H1 (cell line): ENCODE measurements at regions not wholly inside any gene's neighbourhood (a gene's known extent, or its start where the extent isn't known, plus 50 kb on each side); places are given as distances from the start of the nearest gene placed in this dataset.

Experiments used
- CTCF ChIA-PET: fragments of 300-600 bp; sonication (Branson Sonifier 250); formaldehyde crosslinking; loops from one replicate; lab custom pipeline; 2021; ENCODE audit not compliant: partially characterized antibody; lab: Charles Lee
- POLR2A ChIA-PET: fragments of 300-600 bp; sonication (Branson Sonifier 250); formaldehyde crosslinking; loops from one replicate; lab custom pipeline; 2021; ENCODE audit warnings: inconsistent platforms; ENCODE audit not compliant: partially characterized antibody; lab: Charles Lee
- DNase-seq, 2 experiments: peaks; one replicate each; pipeline versions ENCODE4 v3.0.0 to v3.0.0-alpha.2; 2010 to 2022; ENCODE audit warnings: low spot score in 2 of 2, low read depth in 1 of 2, mixed read lengths in 1 of 2
- FAIRE-seq: peaks from 2 replicates; lab custom pipeline; 2011; peaks lifted over from hg19 to GRCh38; lab: Jason Lieb, UNC
- H2AFZ ChIP-seq: 2 replicates; pipeline ENCODE4 v1.8.1; 2012; ENCODE audit warnings: low read length, inconsistent platforms
- H2AK5ac ChIP-seq: 2 replicates; pipeline ENCODE4 v1.6.1; 2013; ENCODE audit warnings: low read depth, low read length
- H2BK120ac ChIP-seq: replicated peaks from 2 replicates; pipeline ENCODE3; 2013; ENCODE audit warnings: low read depth, low read length, inconsistent platforms
- H2BK12ac ChIP-seq: 2 replicates; pipeline ENCODE4 v1.6.1; 2013; ENCODE audit warnings: low read depth, low read length
- H2BK15ac ChIP-seq: 2 replicates; pipeline ENCODE4 v1.6.1; 2013; ENCODE audit warnings: low read length
- H2BK20ac ChIP-seq: 2 replicates; pipeline ENCODE4 v1.6.1; 2013; ENCODE audit warnings: low read length
- H2BK5ac ChIP-seq: 2 replicates; pipeline ENCODE4 v1.6.1; 2013; ENCODE audit warnings: low read depth, low read length
- H3K14ac ChIP-seq: 2 replicates; pipeline ENCODE4 v1.6.1; 2013; ENCODE audit warnings: inconsistent platforms; ENCODE audit not compliant: insufficient read length
- H3K18ac ChIP-seq: 2 replicates; pipeline ENCODE4 v1.6.1; 2013; ENCODE audit warnings: low read length; ENCODE audit errors: extremely low read depth
- H3K23ac ChIP-seq: 2 replicates; pipeline ENCODE4 v1.6.1; 2013; ENCODE audit warnings: inconsistent platforms; ENCODE audit not compliant: insufficient read length
- H3K23me2 ChIP-seq: 2 replicates; pipeline ENCODE4 v1.6.1; 2013; ENCODE audit warnings: low read depth, low read length
- H3K27ac ChIP-seq: 2 replicates; pipeline ENCODE4 v1.6.1; 2011; ENCODE audit warnings: low read depth, low read length, inconsistent platforms
- H3K27me3 ChIP-seq, 4 experiments: replicated peaks in 1 of 4; 1 replicate in 1 of 4; 2 replicates in 3 of 4; pipeline versions ENCODE4 v1.6.1 to v1.8.1; 2011 to 2013; ENCODE audit warnings: low read length in 3 of 4, mild to moderate bottlenecking in 3 of 4, inconsistent platforms in 2 of 4, mixed read lengths in 2 of 4, moderate library complexity in 1 of 4; ENCODE audit not compliant: control insufficient read depth in 3 of 4, insufficient read depth in 3 of 4; ENCODE audit errors: extremely low read depth in 1 of 4
- H3K36me3 ChIP-seq, 4 experiments: 2 replicates each; pipeline versions ENCODE4 v1.6.1 to v1.8.1; 2011 to 2013; ENCODE audit warnings: mild to moderate bottlenecking in 4 of 4, low read length in 3 of 4, moderate library complexity in 2 of 4, control low read depth in 1 of 4, inconsistent platforms in 1 of 4; ENCODE audit not compliant: insufficient read depth in 4 of 4, control insufficient read depth in 2 of 4
- H3K4ac ChIP-seq: replicated peaks from 2 replicates; pipeline ENCODE3; 2013; ENCODE audit warnings: low read length, low read depth, mixed read lengths, inconsistent platforms; ENCODE audit not compliant: insufficient read length
- H3K4me1 ChIP-seq, 4 experiments: replicated peaks in 1 of 4; 1 replicate in 1 of 4; 2 replicates in 3 of 4; pipeline versions ENCODE4 v1.6.1 to v1.8.1; 2011 to 2013; ENCODE audit warnings: low read length in 3 of 4, inconsistent platforms in 2 of 4, mixed read lengths in 1 of 4; ENCODE audit not compliant: insufficient read depth in 4 of 4, control insufficient read depth in 3 of 4
- H3K4me2 ChIP-seq, 2 experiments: 2 replicates each; pipeline versions ENCODE4 v1.6.1 to v1.8.1; 2011 to 2013; ENCODE audit warnings: low read depth in 2 of 2, low read length in 2 of 2, control low read depth in 1 of 2, inconsistent platforms in 1 of 2, mild to moderate bottlenecking in 1 of 2; ENCODE audit not compliant: insufficient read depth in 1 of 2
- H3K4me3 ChIP-seq, 4 experiments: fragments of 200-600, 300-600 bp in 1 of 4; sonication (generic), shearing (Covaris generic), sonication (Bioruptor Twin) in 1 of 4; 2 replicates each; pipeline versions ENCODE4 v1.5.1 to v1.8.1; 2011 to 2016; ENCODE audit warnings: low read length in 4 of 4, low read depth in 3 of 4, control low read depth in 2 of 4, inconsistent platforms in 2 of 4, mild to moderate bottlenecking in 2 of 4, mixed read lengths in 1 of 4, moderate library complexity in 1 of 4; ENCODE audit not compliant: insufficient read depth in 2 of 4; ENCODE audit errors: extremely low read depth in 1 of 4
- H3K56ac ChIP-seq: replicated peaks from 2 replicates; pipeline ENCODE3; 2013; ENCODE audit warnings: low read depth, mild to moderate bottlenecking, mixed read lengths, low read length, inconsistent platforms; ENCODE audit not compliant: insufficient read length
- H3K79me1 ChIP-seq: 2 replicates; pipeline ENCODE4 v1.6.1; 2013; ENCODE audit warnings: low read depth, low read length, control low read depth
- H3K79me2 ChIP-seq, 2 experiments: 2 replicates each; pipeline versions ENCODE4 v1.6.1 to v1.8.1; 2012 to 2013; ENCODE audit warnings: low read length in 2 of 2, mild to moderate bottlenecking in 2 of 2, inconsistent platforms in 1 of 2; ENCODE audit not compliant: insufficient read depth in 2 of 2, control insufficient read depth in 1 of 2
- H3K9ac ChIP-seq, 4 experiments: replicated peaks in 1 of 4; 1 replicate in 1 of 4; 2 replicates in 3 of 4; pipeline versions ENCODE4 v1.6.1 to v1.8.1; 2011 to 2013; ENCODE audit warnings: low read depth in 3 of 4, low read length in 3 of 4, control low read depth in 2 of 4, mild to moderate bottlenecking in 2 of 4, moderate library complexity in 2 of 4, inconsistent platforms in 1 of 4; ENCODE audit errors: extremely low read depth in 1 of 4
- H3K9me3 ChIP-seq, 2 experiments: 2 replicates each; pipeline versions ENCODE4 v1.6.1 to v1.8.1; 2012 to 2013; ENCODE audit warnings: mild to moderate bottlenecking in 2 of 2, moderate library complexity in 2 of 2, control low read depth in 1 of 2, inconsistent platforms in 1 of 2, low read depth in 1 of 2, low read length in 1 of 2, mixed read lengths in 1 of 2; ENCODE audit not compliant: insufficient read depth in 2 of 2
- H4K20me1 ChIP-seq, 2 experiments: replicated peaks in 1 of 2; 2 replicates each; pipeline versions ENCODE3 to v1.8.1; 2011 to 2013; ENCODE audit warnings: inconsistent platforms in 2 of 2, low read length in 2 of 2, mild to moderate bottlenecking in 1 of 2; ENCODE audit not compliant: insufficient read depth in 2 of 2, control insufficient read depth in 1 of 2
- H4K5ac ChIP-seq: 2 replicates; pipeline ENCODE4 v1.6.1; 2013; ENCODE audit warnings: low read length, low read depth, mixed read lengths, inconsistent platforms; ENCODE audit not compliant: insufficient read length
- H4K8ac ChIP-seq: 2 replicates; pipeline ENCODE4 v1.8.0; 2013; ENCODE audit warnings: mild to moderate bottlenecking, moderate library complexity, low read length, inconsistent platforms; ENCODE audit not compliant: insufficient read depth; ENCODE audit errors: extremely low read depth
- H4K91ac ChIP-seq: replicated peaks from 2 replicates; pipeline ENCODE3; 2013; ENCODE audit warnings: low read length, mixed read lengths, inconsistent platforms; ENCODE audit not compliant: insufficient read length
- CBX5 ChIP-seq: fragments of 300-800, 300-1000 bp; sonication (generic); IDR thresholded peaks from 2 replicates; pipeline ENCODE4 v1.7.1; 2016; ENCODE audit warnings: antibody characterized with exemption, low read length, low read depth
- JUND ChIP-seq: IDR thresholded peaks from 2 replicates; pipeline ENCODE4 v1.6.1; 2011; ENCODE audit warnings: mild to moderate bottlenecking, improper control_type of control experiment, low read length
- KDM5A ChIP-seq: fragments of 200-600 bp; IDR thresholded peaks from 2 replicates; pipeline ENCODE4 v1.7.1; 2012; ENCODE audit warnings: mild to moderate bottlenecking, low read length, inconsistent platforms, mixed read lengths
- POLR2AphosphoS5 ChIP-seq: IDR thresholded peaks from 2 replicates; pipeline ENCODE4 v1.6.1; 2011; ENCODE audit warnings: low read depth, low read length
- RAD21 ChIP-seq, 2 experiments: IDR thresholded peaks in 1 of 2; conservative IDR thresholded peaks in 1 of 2; 2 replicates each; pipeline ENCODE4 v1.6.1; 2011; ENCODE audit warnings: low read depth in 2 of 2, low read length in 2 of 2, improper control_type of control experiment in 1 of 2, inconsistent platforms in 1 of 2, mild to moderate bottlenecking in 1 of 2, moderate library complexity in 1 of 2
- RXRA ChIP-seq: IDR thresholded peaks from 2 replicates; pipeline ENCODE4 v1.6.1; 2011; ENCODE audit warnings: low read depth, mild to moderate bottlenecking, low read length, moderate library complexity; ENCODE audit not compliant: insufficient read depth
- SP4 ChIP-seq: IDR thresholded peaks from 2 replicates; pipeline ENCODE4 v1.6.1; 2012; ENCODE audit warnings: low read length, inconsistent platforms
- USF2 ChIP-seq: IDR thresholded peaks from 2 replicates; pipeline ENCODE4 v1.6.1; 2011; ENCODE audit warnings: low read length, improper control_type of control experiment
- WGBS, 2 experiments: shearing (Covaris generic) in 1 of 2; methylation state at CpG; one replicate each; pipeline versions ENCODE4 v1.1.6 to v1.1.7; 2013 to 2015; ENCODE audit warnings: low lambda C conversion rate in 2 of 2, mixed read lengths in 2 of 2, inconsistent platforms in 1 of 2, low coverage in 1 of 2, missing lambda C conversion rate in 1 of 2; ENCODE audit not compliant: insufficient replicate concordance in 2 of 2, insufficient coverage in 1 of 2, insufficient read length in 1 of 2; ENCODE audit errors: extremely low coverage in 1 of 2, missing lambda C conversion rate in 1 of 2; 5-methylcytosine and 5-hydroxymethylcytosine counted together

- H4K20me1 ChIP-seq, result no peaks in the 10 kb centered on the region
- no peak overlapping the region for H2BK15ac ChIP-seq
- H3K27me3 ChIP-seq, result peaks cover 0 to 1% (median 0%) of the 10 kb centered on the region in 4 experiments; a peak in 1 of 7 replicates
- H3K9me3 ChIP-seq, result no peaks in the 10 kb centered on the region
- no peak overlapping the region for H2AK5ac ChIP-seq
- no peak overlapping the region for H3K56ac ChIP-seq
- H3K79me2 ChIP-seq, result no peaks in the 10 kb centered on the region
- WGBS, 2 experiments, result 83% methylated on average over 2 of the region's 2 CpGs; no CpG with 5 or more reads in 1 of the 2 experiments
- CTCF ChIA-PET, result interaction anchor here (0.9 to 4.3 kb wide), 5 partner anchors 10 to 108 kb away, joined by 3 to 24 read pairs (median 5); no protein-coding TSS in a partner anchor
- H3K4me3 ChIP-seq, result no peak overlapping the region
- H3K36me3 ChIP-seq, result no peaks in the 10 kb centered on the region
- no peak overlapping the region for H2BK120ac ChIP-seq
- H3K27ac ChIP-seq, result no peak overlapping the region
- H3K4me1 ChIP-seq, result no peaks in the 10 kb centered on the region
- no peak overlapping the region for H3K18ac ChIP-seq
- no peak overlapping the region for H3K4me2 ChIP-seq
- H2AFZ ChIP-seq, result no peak overlapping the region
- TF ChIP-seq USF2 (no peak), CBX5 (no peak), POLR2AphosphoS5 (no peak), RXRA (no peak), KDM5A (no peak), SP4 (no peak), RAD21 (IDR thresholded peaks at IDR 0.05 in 1 of 2, conservative IDR thresholded peaks at IDR 0.05 in 1 of 2; ENCODE audit: low read depth in 2 of 2, low read length in 2 of 2) (no peak), JUND (no peak)
- H4K8ac ChIP-seq, result no peak overlapping the region
- no peak overlapping the region for H4K91ac ChIP-seq
- H4K5ac ChIP-seq, result no peak overlapping the region
- POLR2A ChIA-PET, result no interaction called here
- H3K14ac ChIP-seq, result no peak overlapping the region
- DNase-seq (no peak), FAIRE-seq (no peak)
- H3K23ac ChIP-seq, result no peak overlapping the region
- no peak overlapping the region for H2BK5ac ChIP-seq
- no peak overlapping the region for H3K9ac ChIP-seq
- no peaks in the 10 kb centered on the region for H3K79me1 ChIP-seq
- no peak overlapping the region for H3K4ac ChIP-seq
- H2BK20ac ChIP-seq, result no peak overlapping the region
- H3K23me2 ChIP-seq, result peaks cover 2% of the 10 kb centered on the region; the same call in 1 of the 2 replicates
- H2BK12ac ChIP-seq, result no peak overlapping the region
Observed at GRCh38 chr13:91076830-91077229, 270.7 kb upstream of the MIR17HG start.
